H1 (cell line): ENCODE measurements at regions not wholly inside any gene's neighbourhood (a gene's known extent, or its start where the extent isn't known, plus 50 kb on each side); places are given as distances from the start of the nearest gene placed in this dataset.

ENCODE experiments used
- CTCF ChIA-PET: fragments of 300-600 bp; sonication (Branson Sonifier 250); formaldehyde crosslinking; loops from one replicate; lab custom pipeline; 2021; ENCODE audit not compliant: partially characterized antibody; lab: Charles Lee
- POLR2A ChIA-PET: fragments of 300-600 bp; sonication (Branson Sonifier 250); formaldehyde crosslinking; loops from one replicate; lab custom pipeline; 2021; ENCODE audit warnings: inconsistent platforms; ENCODE audit not compliant: partially characterized antibody; lab: Charles Lee
- DNase-seq, 2 experiments: peaks; one replicate each; pipeline versions ENCODE4 v3.0.0 to v3.0.0-alpha.2; 2010 to 2022; ENCODE audit warnings: low spot score in 2 of 2, low read depth in 1 of 2, mixed read lengths in 1 of 2
- FAIRE-seq: peaks from 2 replicates; lab custom pipeline; 2011; peaks lifted over from hg19 to GRCh38; lab: Jason Lieb, UNC
- H2AFZ ChIP-seq: 2 replicates; pipeline ENCODE4 v1.8.1; 2012; ENCODE audit warnings: low read length, inconsistent platforms
- H2AK5ac ChIP-seq: 2 replicates; pipeline ENCODE4 v1.6.1; 2013; ENCODE audit warnings: low read depth, low read length
- H2BK120ac ChIP-seq: replicated peaks from 2 replicates; pipeline ENCODE3; 2013; ENCODE audit warnings: low read depth, low read length, inconsistent platforms
- H2BK12ac ChIP-seq: 2 replicates; pipeline ENCODE4 v1.6.1; 2013; ENCODE audit warnings: low read depth, low read length
- H2BK15ac ChIP-seq: 2 replicates; pipeline ENCODE4 v1.6.1; 2013; ENCODE audit warnings: low read length
- H2BK20ac ChIP-seq: 2 replicates; pipeline ENCODE4 v1.6.1; 2013; ENCODE audit warnings: low read length
- H2BK5ac ChIP-seq: 2 replicates; pipeline ENCODE4 v1.6.1; 2013; ENCODE audit warnings: low read depth, low read length
- H3K14ac ChIP-seq: 2 replicates; pipeline ENCODE4 v1.6.1; 2013; ENCODE audit warnings: inconsistent platforms; ENCODE audit not compliant: insufficient read length
- H3K18ac ChIP-seq: 2 replicates; pipeline ENCODE4 v1.6.1; 2013; ENCODE audit warnings: low read length; ENCODE audit errors: extremely low read depth
- H3K23ac ChIP-seq: 2 replicates; pipeline ENCODE4 v1.6.1; 2013; ENCODE audit warnings: inconsistent platforms; ENCODE audit not compliant: insufficient read length
- H3K23me2 ChIP-seq: 2 replicates; pipeline ENCODE4 v1.6.1; 2013; ENCODE audit warnings: low read depth, low read length
- H3K27ac ChIP-seq: 2 replicates; pipeline ENCODE4 v1.6.1; 2011; ENCODE audit warnings: low read depth, low read length, inconsistent platforms
- H3K27me3 ChIP-seq, 4 experiments: replicated peaks in 1 of 4; 1 replicate in 1 of 4; 2 replicates in 3 of 4; pipeline versions ENCODE4 v1.6.1 to v1.8.1; 2011 to 2013; ENCODE audit warnings: low read length in 3 of 4, mild to moderate bottlenecking in 3 of 4, inconsistent platforms in 2 of 4, mixed read lengths in 2 of 4, moderate library complexity in 1 of 4; ENCODE audit not compliant: control insufficient read depth in 3 of 4, insufficient read depth in 3 of 4; ENCODE audit errors: extremely low read depth in 1 of 4
- H3K36me3 ChIP-seq, 4 experiments: 2 replicates each; pipeline versions ENCODE4 v1.6.1 to v1.8.1; 2011 to 2013; ENCODE audit warnings: mild to moderate bottlenecking in 4 of 4, low read length in 3 of 4, moderate library complexity in 2 of 4, control low read depth in 1 of 4, inconsistent platforms in 1 of 4; ENCODE audit not compliant: insufficient read depth in 4 of 4, control insufficient read depth in 2 of 4
- H3K4ac ChIP-seq: replicated peaks from 2 replicates; pipeline ENCODE3; 2013; ENCODE audit warnings: low read length, low read depth, mixed read lengths, inconsistent platforms; ENCODE audit not compliant: insufficient read length
- H3K4me1 ChIP-seq, 4 experiments: replicated peaks in 1 of 4; 1 replicate in 1 of 4; 2 replicates in 3 of 4; pipeline versions ENCODE4 v1.6.1 to v1.8.1; 2011 to 2013; ENCODE audit warnings: low read length in 3 of 4, inconsistent platforms in 2 of 4, mixed read lengths in 1 of 4; ENCODE audit not compliant: insufficient read depth in 4 of 4, control insufficient read depth in 3 of 4
- H3K4me2 ChIP-seq, 2 experiments: 2 replicates each; pipeline versions ENCODE4 v1.6.1 to v1.8.1; 2011 to 2013; ENCODE audit warnings: low read depth in 2 of 2, low read length in 2 of 2, control low read depth in 1 of 2, inconsistent platforms in 1 of 2, mild to moderate bottlenecking in 1 of 2; ENCODE audit not compliant: insufficient read depth in 1 of 2
- H3K4me3 ChIP-seq, 4 experiments: fragments of 200-600, 300-600 bp in 1 of 4; sonication (generic), shearing (Covaris generic), sonication (Bioruptor Twin) in 1 of 4; 2 replicates each; pipeline versions ENCODE4 v1.5.1 to v1.8.1; 2011 to 2016; ENCODE audit warnings: low read length in 4 of 4, low read depth in 3 of 4, control low read depth in 2 of 4, inconsistent platforms in 2 of 4, mild to moderate bottlenecking in 2 of 4, mixed read lengths in 1 of 4, moderate library complexity in 1 of 4; ENCODE audit not compliant: insufficient read depth in 2 of 4; ENCODE audit errors: extremely low read depth in 1 of 4
- H3K56ac ChIP-seq: replicated peaks from 2 replicates; pipeline ENCODE3; 2013; ENCODE audit warnings: low read depth, mild to moderate bottlenecking, mixed read lengths, low read length, inconsistent platforms; ENCODE audit not compliant: insufficient read length
- H3K79me1 ChIP-seq: 2 replicates; pipeline ENCODE4 v1.6.1; 2013; ENCODE audit warnings: low read depth, low read length, control low read depth
- H3K79me2 ChIP-seq, 2 experiments: 2 replicates each; pipeline versions ENCODE4 v1.6.1 to v1.8.1; 2012 to 2013; ENCODE audit warnings: low read length in 2 of 2, mild to moderate bottlenecking in 2 of 2, inconsistent platforms in 1 of 2; ENCODE audit not compliant: insufficient read depth in 2 of 2, control insufficient read depth in 1 of 2
- H3K9ac ChIP-seq, 4 experiments: replicated peaks in 1 of 4; 1 replicate in 1 of 4; 2 replicates in 3 of 4; pipeline versions ENCODE4 v1.6.1 to v1.8.1; 2011 to 2013; ENCODE audit warnings: low read depth in 3 of 4, low read length in 3 of 4, control low read depth in 2 of 4, mild to moderate bottlenecking in 2 of 4, moderate library complexity in 2 of 4, inconsistent platforms in 1 of 4; ENCODE audit errors: extremely low read depth in 1 of 4
- H3K9me3 ChIP-seq, 2 experiments: 2 replicates each; pipeline versions ENCODE4 v1.6.1 to v1.8.1; 2012 to 2013; ENCODE audit warnings: mild to moderate bottlenecking in 2 of 2, moderate library complexity in 2 of 2, control low read depth in 1 of 2, inconsistent platforms in 1 of 2, low read depth in 1 of 2, low read length in 1 of 2, mixed read lengths in 1 of 2; ENCODE audit not compliant: insufficient read depth in 2 of 2
- H4K20me1 ChIP-seq, 2 experiments: replicated peaks in 1 of 2; 2 replicates each; pipeline versions ENCODE3 to v1.8.1; 2011 to 2013; ENCODE audit warnings: inconsistent platforms in 2 of 2, low read length in 2 of 2, mild to moderate bottlenecking in 1 of 2; ENCODE audit not compliant: insufficient read depth in 2 of 2, control insufficient read depth in 1 of 2
- H4K5ac ChIP-seq: 2 replicates; pipeline ENCODE4 v1.6.1; 2013; ENCODE audit warnings: low read length, low read depth, mixed read lengths, inconsistent platforms; ENCODE audit not compliant: insufficient read length
- H4K8ac ChIP-seq: 2 replicates; pipeline ENCODE4 v1.8.0; 2013; ENCODE audit warnings: mild to moderate bottlenecking, moderate library complexity, low read length, inconsistent platforms; ENCODE audit not compliant: insufficient read depth; ENCODE audit errors: extremely low read depth
- H4K91ac ChIP-seq: replicated peaks from 2 replicates; pipeline ENCODE3; 2013; ENCODE audit warnings: low read length, mixed read lengths, inconsistent platforms; ENCODE audit not compliant: insufficient read length
- EGR1 ChIP-seq: IDR thresholded peaks from 2 replicates; pipeline ENCODE4 v1.6.1; 2011; ENCODE audit warnings: low read depth, low read length, borderline replicate concordance
- JUN ChIP-seq: IDR thresholded peaks from 2 replicates; pipeline ENCODE4 v1.6.1; 2011; ENCODE audit warnings: low read depth, mild to moderate bottlenecking, improper control_type of control experiment, low read length
- JUND ChIP-seq: IDR thresholded peaks from 2 replicates; pipeline ENCODE4 v1.6.1; 2011; ENCODE audit warnings: mild to moderate bottlenecking, improper control_type of control experiment, low read length
- MAFK ChIP-seq: IDR thresholded peaks from 2 replicates; pipeline ENCODE4 v1.6.1; 2012; ENCODE audit warnings: low read depth, mild to moderate bottlenecking, improper control_type of control experiment, low read length
- NANOG ChIP-seq: IDR thresholded peaks from 2 replicates; pipeline ENCODE4 v1.6.1; 2011; ENCODE audit warnings: low read length, low read depth, mild to moderate bottlenecking, inconsistent platforms; ENCODE audit not compliant: insufficient read depth, poor library complexity, severe bottlenecking
- POLR2A ChIP-seq, 2 experiments: IDR thresholded peaks; 1 replicate in 1 of 2; 2 replicates in 1 of 2; pipeline ENCODE4 v1.6.1; 2011; ENCODE audit warnings: low read depth in 2 of 2, low read length in 2 of 2, mild to moderate bottlenecking in 2 of 2; ENCODE audit errors: control extremely low read depth in 1 of 2
- POLR2AphosphoS5 ChIP-seq: IDR thresholded peaks from 2 replicates; pipeline ENCODE4 v1.6.1; 2011; ENCODE audit warnings: low read depth, low read length
- POU5F1 ChIP-seq: IDR thresholded peaks from 2 replicates; pipeline ENCODE4 v1.6.1; 2011; ENCODE audit warnings: low read depth, mild to moderate bottlenecking, low read length, moderate library complexity
- RNF2 ChIP-seq: fragments of 200-900, 300-1000 bp; sonication (generic); IDR thresholded peaks from 2 replicates; pipeline ENCODE4 v1.7.1; 2016; ENCODE audit warnings: borderline replicate concordance, low read depth, mild to moderate bottlenecking, antibody characterized with exemption, low read length; ENCODE audit not compliant: poor library complexity, severe bottlenecking; ENCODE audit errors: missing control alignments
- SIRT6 ChIP-seq: IDR thresholded peaks from one replicate; pipeline ENCODE4 v1.7.1; 2012; ENCODE audit warnings: low read length, inconsistent platforms
- SRF ChIP-seq: IDR thresholded peaks from 2 replicates; pipeline ENCODE4 v1.6.1; 2011; ENCODE audit warnings: mild to moderate bottlenecking, low read depth, low read length, moderate library complexity
- SUZ12 ChIP-seq: fragments of 200-600 bp; sonication (generic); IDR thresholded peaks from 2 replicates; pipeline ENCODE4 v1.6.1; 2012; ENCODE audit warnings: mild to moderate bottlenecking, inconsistent platforms, low read length, moderate library complexity, mixed read lengths
- TAF7 ChIP-seq: optimal IDR thresholded peaks from 2 replicates; pipeline ENCODE3; 2011; ENCODE audit warnings: low read depth, mild to moderate bottlenecking, inconsistent platforms, low read length, moderate library complexity, borderline replicate concordance
- TF ChIP-seq, protein P1 (sequence below): IDR thresholded peaks from 2 replicates; pipeline ENCODE4 v1.6.1; 2011; ENCODE audit warnings: low read length, improper control_type of control experiment
- TF ChIP-seq, protein P2 (sequence below): IDR thresholded peaks from 2 replicates; pipeline ENCODE4 v1.6.1; 2011; ENCODE audit warnings: low read depth, mild to moderate bottlenecking, low read length; ENCODE audit not compliant: insufficient read depth

DNA sequence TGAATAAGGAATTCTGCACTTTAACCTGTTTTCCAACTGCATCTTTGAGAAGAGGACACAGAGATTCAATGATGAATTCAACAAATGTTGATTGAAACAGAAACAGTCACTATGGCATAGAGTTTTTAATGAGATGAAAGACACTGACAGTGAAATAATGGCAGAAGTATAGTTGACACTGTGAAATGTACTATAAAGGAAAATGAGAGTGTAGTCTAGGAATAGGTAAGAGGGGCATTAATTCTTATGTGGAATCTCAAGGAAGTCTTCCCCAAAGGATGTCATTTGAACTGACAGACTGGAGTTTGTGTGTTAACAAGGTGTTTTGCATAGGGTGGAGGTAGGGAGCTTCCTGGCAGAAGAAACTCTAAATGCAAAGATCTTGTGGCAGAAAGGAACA, 566.2 kb downstream of the TDRD15 start:
- Histone ChIP-seq H3K4me1 (no peaks in the 10 kb centered on the region), H3K79me2 (no peaks in the 10 kb centered on the region), H3K4me2 (no peak overlapping the region), H2AK5ac (no peak overlapping the region), H3K18ac (no peak overlapping the region), H3K4me3 (no peak overlapping the region), H2BK12ac (no peak overlapping the region), H3K79me1 (no peaks in the 10 kb centered on the region), H3K14ac (no peak overlapping the region), H2BK20ac (no peak overlapping the region), H3K23me2 (no peaks in the 10 kb centered on the region), H3K56ac (no peak overlapping the region), H4K8ac (no peak overlapping the region), H2AFZ (no peak overlapping the region), H3K9ac (no peak overlapping the region), H4K20me1 (no peaks in the 10 kb centered on the region), H3K9me3 (no peaks in the 10 kb centered on the region), H3K4ac (no peak overlapping the region), H3K27me3 (no peaks in the 10 kb centered on the region), H4K5ac (no peak overlapping the region), H4K91ac (no peak overlapping the region), H2BK5ac (no peak overlapping the region), H3K36me3 (no peaks in the 10 kb centered on the region), H2BK120ac (no peak overlapping the region), H3K23ac (no peak overlapping the region), H2BK15ac (no peak overlapping the region), H3K27ac (no peak overlapping the region)
- ChIA-PET POLR2A (no interaction called here), CTCF (no interaction called here)
- FAIRE-seq: no peak
- DNase-seq: no peak
- no peak for TF ChIP-seq SUZ12
- TF ChIP-seq NANOG: no peak
- TF ChIP-seq TAF7: no peak
- TF ChIP-seq MAFK: no peak
- no peak for TF ChIP-seq SRF
- no peak for TF ChIP-seq POU5F1
- TF ChIP-seq RNF2: no peak
- TF ChIP-seq, protein P1, sequence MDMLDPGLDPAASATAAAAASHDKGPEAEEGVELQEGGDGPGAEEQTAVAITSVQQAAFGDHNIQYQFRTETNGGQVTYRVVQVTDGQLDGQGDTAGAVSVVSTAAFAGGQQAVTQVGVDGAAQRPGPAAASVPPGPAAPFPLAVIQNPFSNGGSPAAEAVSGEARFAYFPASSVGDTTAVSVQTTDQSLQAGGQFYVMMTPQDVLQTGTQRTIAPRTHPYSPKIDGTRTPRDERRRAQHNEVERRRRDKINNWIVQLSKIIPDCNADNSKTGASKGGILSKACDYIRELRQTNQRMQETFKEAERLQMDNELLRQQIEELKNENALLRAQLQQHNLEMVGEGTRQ: no peak
- TF ChIP-seq POLR2A (IDR thresholded peaks at IDR 0.05; ENCODE audit: control extremely low read depth in 1 of 2, low read depth in 2 of 2, low read length in 2 of 2): no peak
- no peak for TF ChIP-seq JUN
- no peak for TF ChIP-seq POLR2AphosphoS5
- TF ChIP-seq, protein P2, sequence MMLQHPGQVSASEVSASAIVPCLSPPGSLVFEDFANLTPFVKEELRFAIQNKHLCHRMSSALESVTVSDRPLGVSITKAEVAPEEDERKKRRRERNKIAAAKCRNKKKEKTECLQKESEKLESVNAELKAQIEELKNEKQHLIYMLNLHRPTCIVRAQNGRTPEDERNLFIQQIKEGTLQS: no peak
- no peak for TF ChIP-seq EGR1
- no peak for TF ChIP-seq SIRT6
- TF ChIP-seq JUND: no peak
